Spinal cord (tissue), 9 donors: ENCODE measurements at regions not wholly inside any gene's neighbourhood (a gene's known extent, or its start where the extent isn't known, plus 50 kb on each side); places are given as distances from the start of the nearest gene placed in this dataset.

Source experiments
- DNase-seq, 6 donors: peaks; one replicate each; pipeline versions ENCODE4 v3.0.0 to v3.0.0-alpha.2; 2013 to 2015; ENCODE audit warnings: low spot score in 6 of 6, low read depth in 4 of 6
- H3K27ac ChIP-seq: one replicate; pipeline ENCODE4 v1.5.1; 2013; ENCODE audit warnings: low read depth, low read length, control low read depth
- H3K27me3 ChIP-seq: one replicate; pipeline ENCODE4 v1.6.1; 2013; ENCODE audit warnings: low read length; ENCODE audit not compliant: control insufficient read depth, insufficient read depth
- H3K36me3 ChIP-seq: one replicate; pipeline ENCODE4 v1.6.1; 2013; ENCODE audit warnings: low read length; ENCODE audit not compliant: control insufficient read depth, insufficient read depth
- H3K4me1 ChIP-seq: one replicate; pipeline ENCODE4 v1.6.1; 2013; ENCODE audit warnings: low read length; ENCODE audit not compliant: control insufficient read depth, insufficient read depth
- H3K4me3 ChIP-seq: one replicate; pipeline ENCODE4 v1.5.1; 2013; ENCODE audit warnings: low read depth, low read length, control low read depth
- H3K9me3 ChIP-seq: one replicate; pipeline ENCODE4 v1.6.1; 2013; ENCODE audit warnings: low read length; ENCODE audit not compliant: control insufficient read depth, insufficient read depth
- WGBS: methylation state at CpG from one replicate; pipeline ENCODE4 v1.1.5; 2013; ENCODE audit warnings: missing lambda C conversion rate; ENCODE audit not compliant: insufficient coverage; 5-methylcytosine and 5-hydroxymethylcytosine counted together
- donor health status: healthy.

DNA sequence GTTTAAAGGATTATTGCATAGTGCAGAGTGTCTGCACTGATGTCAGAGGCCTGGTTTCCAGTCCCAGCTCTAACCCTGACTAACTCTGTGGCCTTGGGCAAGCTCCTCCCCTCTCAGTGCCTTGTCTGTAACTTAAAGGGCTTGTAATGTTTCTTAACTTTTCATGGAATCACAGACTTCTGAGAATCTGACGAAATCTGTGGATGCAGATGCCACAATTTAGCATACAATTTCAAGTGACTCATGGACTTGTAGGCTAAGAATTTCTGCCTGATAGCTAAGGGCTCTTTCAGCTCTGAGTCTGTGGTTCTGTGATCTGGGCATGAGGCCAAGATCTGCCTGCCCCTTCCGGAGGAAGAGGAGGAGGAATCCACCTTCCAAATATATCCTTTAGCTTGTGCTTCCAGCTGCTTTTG, 236.9 kb downstream of the AR start:
- no CpG with 5 or more reads among the region's 2 CpGs for WGBS
- Histone ChIP-seq H3K4me3 (no peak overlapping the region), H3K36me3 (no peaks in the 10 kb centered on the region), H3K9me3 (no peaks in the 10 kb centered on the region), H3K27ac (no peak overlapping the region), H3K27me3 (no peaks in the 10 kb centered on the region), H3K4me1 (no peaks in the 10 kb centered on the region)
- peak in 3 of 6 donors; percentile 9 to 47 (median 40) for DNase-seq

DNA sequence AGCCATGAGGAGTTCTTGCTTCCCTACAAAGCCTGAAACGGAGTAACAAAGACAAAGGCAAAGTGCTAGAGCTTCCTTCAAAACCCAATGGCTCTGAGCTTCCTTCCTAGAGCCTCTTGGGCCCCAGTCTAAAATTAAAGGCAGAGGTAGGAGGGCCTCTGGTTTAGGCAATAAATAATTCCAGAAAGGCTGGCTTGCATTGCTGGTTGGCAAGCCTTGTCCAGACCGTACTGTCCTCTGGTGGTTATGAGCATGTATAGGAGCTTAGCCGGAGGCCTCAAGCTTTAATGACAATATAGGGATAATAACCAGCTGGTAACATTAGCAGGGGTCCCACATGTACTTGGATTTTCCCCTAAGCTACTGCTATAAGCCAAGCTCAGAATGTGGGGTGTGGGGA, 237.3 kb downstream of the AR start:
- WGBS, result 30% methylated on average over 1 of the region's 3 CpGs
- H3K9me3 ChIP-seq, result no peaks in the 10 kb centered on the region
- no peaks in the 10 kb centered on the region for H3K4me1 ChIP-seq
- H3K36me3 ChIP-seq, result no peaks in the 10 kb centered on the region
- H3K27ac ChIP-seq, result no peak overlapping the region
- no peak overlapping the region for H3K4me3 ChIP-seq
- H3K27me3 ChIP-seq, result no peaks in the 10 kb centered on the region
- DNase-seq, result no peak

DNA sequence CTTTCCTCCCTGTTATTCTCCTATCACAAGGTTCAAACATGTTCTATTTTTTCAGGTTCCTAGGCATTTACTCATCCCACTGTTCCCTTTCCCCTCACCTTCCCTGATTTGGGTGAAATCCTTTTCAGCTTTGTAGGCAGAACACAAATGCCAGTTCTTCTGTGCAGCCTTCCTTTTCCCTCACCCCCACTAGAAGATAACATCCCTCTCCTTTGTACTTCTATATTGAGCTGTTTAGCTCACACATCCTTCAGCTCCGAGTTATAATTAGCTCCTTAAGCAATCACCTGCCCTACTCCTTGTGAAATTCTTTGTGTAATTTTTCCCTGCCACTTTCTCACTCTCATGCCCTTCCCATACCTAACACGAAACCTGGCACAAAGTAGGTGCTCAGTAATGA, 240.9 kb downstream of the AR start:
- no peak overlapping the region for H3K27ac ChIP-seq
- DNase-seq, result no peak
- H3K36me3 ChIP-seq, result no peaks in the 10 kb centered on the region
- no peak overlapping the region for H3K4me3 ChIP-seq
- H3K9me3 ChIP-seq, result no peaks in the 10 kb centered on the region
- no peaks in the 10 kb centered on the region for H3K4me1 ChIP-seq
- WGBS, result 30% methylated on average over 1 of the region's 2 CpGs
- H3K27me3 ChIP-seq, result no peaks in the 10 kb centered on the region

DNA sequence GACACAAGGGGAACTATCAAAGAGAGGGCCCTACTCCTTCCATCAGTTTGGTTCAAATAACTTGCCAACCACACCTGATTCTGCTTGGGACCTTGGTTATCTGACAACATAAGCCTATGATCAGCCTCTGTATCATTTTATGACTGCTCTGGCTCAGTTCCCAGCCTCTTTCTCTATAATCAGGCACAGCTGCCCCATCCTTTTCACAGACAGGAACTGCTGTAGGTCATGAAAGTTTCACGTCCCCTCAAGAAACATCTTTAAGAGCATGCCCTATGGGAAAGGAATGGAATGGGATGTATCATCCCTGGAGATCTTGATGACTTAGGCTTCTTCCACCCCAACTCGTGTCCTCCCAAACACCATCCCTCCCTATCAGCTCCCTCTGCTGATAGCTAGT, 243.4 kb downstream of the AR start:
- Histone ChIP-seq H3K4me3 (no peak overlapping the region), H3K36me3 (no peaks in the 10 kb centered on the region), H3K9me3 (no peaks in the 10 kb centered on the region), H3K27ac (no peak overlapping the region), H3K27me3 (no peaks in the 10 kb centered on the region), H3K4me1 (no peaks in the 10 kb centered on the region)
- no peak for DNase-seq
- no CpG with 5 or more reads among the region's 2 CpGs for WGBS

DNA sequence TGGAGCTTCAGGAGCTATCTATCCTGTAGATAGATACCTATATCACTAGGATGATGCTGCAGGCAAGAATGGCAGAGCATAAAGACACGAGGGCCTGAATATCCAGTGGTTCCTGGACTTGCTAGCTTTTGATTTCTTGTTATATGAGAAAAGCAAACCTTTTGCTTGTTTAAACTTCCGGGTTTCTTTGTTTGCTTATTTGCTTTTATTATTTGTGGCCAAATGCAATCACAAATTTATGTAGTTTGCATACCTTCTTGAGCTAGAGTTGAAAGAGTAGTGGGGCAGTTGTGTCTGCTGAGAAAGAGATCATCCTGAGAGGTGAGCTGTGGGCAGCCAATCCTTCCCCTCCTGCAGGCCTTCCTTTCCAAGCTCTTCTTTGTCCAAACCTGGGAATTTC, 245.7 kb downstream of the AR start:
- Histone ChIP-seq H3K4me3 (no peak overlapping the region), H3K9me3 (no peaks in the 10 kb centered on the region), H3K27ac (no peak overlapping the region), H3K27me3 (no peaks in the 10 kb centered on the region), H3K36me3 (no peaks in the 10 kb centered on the region), H3K4me1 (no peaks in the 10 kb centered on the region)
- DNase-seq, result no peak
- 33% methylated on average over 1 of the region's 2 CpGs for WGBS
